A549 (cell line): ENCODE measurements at regions not wholly inside any gene's neighbourhood (a gene's known extent, or its start where the extent isn't known, plus 50 kb on each side); places are given as distances from the start of the nearest gene placed in this dataset.

Source experiments
- CHD2 ChIP-seq: fragments of 150-350 bp; IDR thresholded peaks from 2 replicates; pipeline ENCODE4 v1.6.1; 2014; ENCODE audit warnings: low read length; ENCODE audit not compliant: partially characterized antibody
- HOXA7 ChIP-seq: fragments of 250-450 bp; sonication (Bioruptor Pico); IDR thresholded peaks from 2 replicates; pipeline ENCODE4 v1.5.0; 2020; ENCODE audit warnings: mild to moderate bottlenecking, moderate library complexity
- JUNB ChIP-seq: fragments of >200 bp; sonication (Bioruptor Twin); formaldehyde crosslinking; IDR thresholded peaks from 2 replicates; pipeline ENCODE4 v1.6.1; 2016
- MAFK ChIP-seq: fragments of 450-650 bp; IDR thresholded peaks from 2 replicates; pipeline ENCODE4 v1.6.1; 2014; ENCODE audit not compliant: partially characterized antibody
- MAX ChIP-seq: IDR thresholded peaks from 2 replicates; pipeline ENCODE4 v1.6.1; 2012
- NPAS2 ChIP-seq: fragments of 250-450 bp; sonication (Bioruptor Pico); IDR thresholded peaks from 2 replicates; pipeline ENCODE4 v1.8.0; 2022; ENCODE audit warnings: mild to moderate bottlenecking, moderate library complexity, borderline replicate concordance
- POLR2A ChIP-seq: IDR thresholded peaks from 2 replicates; pipeline ENCODE4 v1.6.1; 2012; ENCODE audit warnings: mild to moderate bottlenecking, low read length
- REST ChIP-seq: fragments of 200-600 bp; sonication (generic); IDR thresholded peaks from 2 replicates; pipeline ENCODE4 v1.6.1; 2016; ENCODE audit warnings: antibody characterized with exemption, mild to moderate bottlenecking, moderate library complexity
- RFX5 ChIP-seq: fragments of 450-650 bp; IDR thresholded peaks from 2 replicates; pipeline ENCODE4 v1.7.1; 2014; ENCODE audit warnings: antibody characterized with exemption, mild to moderate bottlenecking, moderate library complexity
- TF ChIP-seq, protein P1 (sequence below): fragments of >200 bp; sonication (Bioruptor Twin); formaldehyde crosslinking; IDR thresholded peaks from 3 replicates; pipeline ENCODE4 v1.5.1; 2016
- TF ChIP-seq, protein P2 (sequence below): fragments of >200 bp; sonication (Bioruptor Twin); formaldehyde crosslinking; IDR thresholded peaks from 2 replicates; pipeline ENCODE4 v1.6.1; 2016
- TF ChIP-seq, protein P3 (sequence below): fragments of 450-650 bp; IDR thresholded peaks from 2 replicates; pipeline ENCODE4 v1.6.1; 2014; ENCODE audit warnings: antibody characterized with exemption

GRCh38 chr20:16952965-16953364 is 204.8 kb downstream of the OTOR start:
- TF ChIP-seq CHD2 = no peak
- no peak for TF ChIP-seq HOXA7 (CRISPR knock-in tag)
- no peak for TF ChIP-seq JUNB
- TF ChIP-seq, protein P1, sequence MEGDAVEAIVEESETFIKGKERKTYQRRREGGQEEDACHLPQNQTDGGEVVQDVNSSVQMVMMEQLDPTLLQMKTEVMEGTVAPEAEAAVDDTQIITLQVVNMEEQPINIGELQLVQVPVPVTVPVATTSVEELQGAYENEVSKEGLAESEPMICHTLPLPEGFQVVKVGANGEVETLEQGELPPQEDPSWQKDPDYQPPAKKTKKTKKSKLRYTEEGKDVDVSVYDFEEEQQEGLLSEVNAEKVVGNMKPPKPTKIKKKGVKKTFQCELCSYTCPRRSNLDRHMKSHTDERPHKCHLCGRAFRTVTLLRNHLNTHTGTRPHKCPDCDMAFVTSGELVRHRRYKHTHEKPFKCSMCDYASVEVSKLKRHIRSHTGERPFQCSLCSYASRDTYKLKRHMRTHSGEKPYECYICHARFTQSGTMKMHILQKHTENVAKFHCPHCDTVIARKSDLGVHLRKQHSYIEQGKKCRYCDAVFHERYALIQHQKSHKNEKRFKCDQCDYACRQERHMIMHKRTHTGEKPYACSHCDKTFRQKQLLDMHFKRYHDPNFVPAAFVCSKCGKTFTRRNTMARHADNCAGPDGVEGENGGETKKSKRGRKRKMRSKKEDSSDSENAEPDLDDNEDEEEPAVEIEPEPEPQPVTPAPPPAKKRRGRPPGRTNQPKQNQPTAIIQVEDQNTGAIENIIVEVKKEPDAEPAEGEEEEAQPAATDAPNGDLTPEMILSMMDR = no peak
- no peak for TF ChIP-seq POLR2A
- no peak for TF ChIP-seq REST
- TF ChIP-seq RFX5 = no peak
- TF ChIP-seq, protein P2, sequence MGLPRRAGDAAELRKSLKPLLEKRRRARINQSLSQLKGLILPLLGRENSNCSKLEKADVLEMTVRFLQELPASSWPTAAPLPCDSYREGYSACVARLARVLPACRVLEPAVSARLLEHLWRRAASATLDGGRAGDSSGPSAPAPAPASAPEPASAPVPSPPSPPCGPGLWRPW = no peak
- no peak for TF ChIP-seq NPAS2 (CRISPR knock-in tag)
- TF ChIP-seq MAX = no peak
- TF ChIP-seq MAFK = no peak
- TF ChIP-seq, protein P3, sequence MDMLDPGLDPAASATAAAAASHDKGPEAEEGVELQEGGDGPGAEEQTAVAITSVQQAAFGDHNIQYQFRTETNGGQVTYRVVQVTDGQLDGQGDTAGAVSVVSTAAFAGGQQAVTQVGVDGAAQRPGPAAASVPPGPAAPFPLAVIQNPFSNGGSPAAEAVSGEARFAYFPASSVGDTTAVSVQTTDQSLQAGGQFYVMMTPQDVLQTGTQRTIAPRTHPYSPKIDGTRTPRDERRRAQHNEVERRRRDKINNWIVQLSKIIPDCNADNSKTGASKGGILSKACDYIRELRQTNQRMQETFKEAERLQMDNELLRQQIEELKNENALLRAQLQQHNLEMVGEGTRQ = no peak
